ENCODE measurements at regions not wholly inside any gene's neighbourhood (a gene's known extent, or its start where the extent isn't known, plus 50 kb on each side); places are given as distances from the start of the nearest gene placed in this dataset.
A peak's percentile ranks its signal among the peaks of the same experiment; 100 is the strongest.

GRCh38 chr15:81945014-81945615 is 100.7 kb downstream of the MEX3B start:
- FAIRE-seq (no peak), DNase-seq (ENCODE audit: low read depth) (no peak)
- Histone ChIP-seq H3K36me3 (ENCODE audit: control insufficient read depth, insufficient read depth, low read length) (no peaks in the 10 kb centered on the region), H3K4me3 (ENCODE audit: low read depth, low read length) (no peak overlapping the region), H3K27me3 (ENCODE audit: control insufficient read depth, insufficient read depth, low read length) (no peaks in the 10 kb centered on the region)
- TF ChIP-seq CTCF (IDR thresholded peaks at IDR 0.05; ENCODE audit: insufficient read depth, low read length, severe bottlenecking) = no peak

- Histone ChIP-seq H3K36me3 (ENCODE audit: control insufficient read depth, insufficient read depth, low read length) (no peaks in the 10 kb centered on the region), H3K27me3 (ENCODE audit: control insufficient read depth, insufficient read depth, low read length) (no peaks in the 10 kb centered on the region), H3K4me3 (ENCODE audit: low read depth, low read length) (no peak overlapping the region)
- no peak for TF ChIP-seq CTCF (IDR thresholded peaks at IDR 0.05; ENCODE audit: insufficient read depth, low read length, severe bottlenecking)
- no peak for DNase-seq (ENCODE audit: low read depth)
- FAIRE-seq = no peak
Measured at GRCh38 chr15:81942655-81943195, 103.1 kb downstream of the MEX3B start.

- no peak for FAIRE-seq
- TF ChIP-seq CTCF (IDR thresholded peaks at IDR 0.05; ENCODE audit: insufficient read depth, low read length, severe bottlenecking) = no peak
Measured at GRCh38 chr15:81942157-81942556, 103.7 kb downstream of the MEX3B start.

GRCh38 chr15:81941479-81941878 is 104.3 kb downstream of the MEX3B start:
- no peak for DNase-seq (ENCODE audit: low read depth)
- Histone ChIP-seq H3K27me3 (ENCODE audit: control insufficient read depth, insufficient read depth, low read length) (no peaks in the 10 kb centered on the region), H3K36me3 (ENCODE audit: control insufficient read depth, insufficient read depth, low read length) (no peaks in the 10 kb centered on the region), H3K4me3 (ENCODE audit: low read depth, low read length) (no peak overlapping the region)
- TF ChIP-seq CTCF (IDR thresholded peaks at IDR 0.05; ENCODE audit: insufficient read depth, low read length, severe bottlenecking) = no peak
- FAIRE-seq = peak; percentile 96

More at GRCh38 chr15:81942157-81942556, 103.7 kb downstream of the MEX3B start:
- Histone ChIP-seq H3K36me3 (ENCODE audit: control insufficient read depth, insufficient read depth, low read length) (no peaks in the 10 kb centered on the region), H3K4me3 (ENCODE audit: low read depth, low read length) (no peak overlapping the region), H3K27me3 (ENCODE audit: control insufficient read depth, insufficient read depth, low read length) (no peaks in the 10 kb centered on the region)
- no peak for DNase-seq (ENCODE audit: low read depth)

- peak; percentile 7 for DNase-seq (ENCODE audit: low read depth)
- Histone ChIP-seq H3K27me3 (ENCODE audit: control insufficient read depth, insufficient read depth, low read length) (no peaks in the 10 kb centered on the region), H3K4me3 (ENCODE audit: low read depth, low read length) (no peak overlapping the region), H3K36me3 (ENCODE audit: control insufficient read depth, insufficient read depth, low read length) (no peaks in the 10 kb centered on the region)
- no peak for FAIRE-seq
- no peak for TF ChIP-seq CTCF (IDR thresholded peaks at IDR 0.05; ENCODE audit: insufficient read depth, low read length, severe bottlenecking)
Measured at GRCh38 chr15:81940467-81941451, 105.1 kb downstream of the MEX3B start.

All from bronchial epithelial cell (primary cell).